ENCODE measurements at regions not wholly inside any gene's neighbourhood (a gene's known extent, or its start where the extent isn't known, plus 50 kb on each side); places are given as distances from the start of the nearest gene placed in this dataset.

DNA sequence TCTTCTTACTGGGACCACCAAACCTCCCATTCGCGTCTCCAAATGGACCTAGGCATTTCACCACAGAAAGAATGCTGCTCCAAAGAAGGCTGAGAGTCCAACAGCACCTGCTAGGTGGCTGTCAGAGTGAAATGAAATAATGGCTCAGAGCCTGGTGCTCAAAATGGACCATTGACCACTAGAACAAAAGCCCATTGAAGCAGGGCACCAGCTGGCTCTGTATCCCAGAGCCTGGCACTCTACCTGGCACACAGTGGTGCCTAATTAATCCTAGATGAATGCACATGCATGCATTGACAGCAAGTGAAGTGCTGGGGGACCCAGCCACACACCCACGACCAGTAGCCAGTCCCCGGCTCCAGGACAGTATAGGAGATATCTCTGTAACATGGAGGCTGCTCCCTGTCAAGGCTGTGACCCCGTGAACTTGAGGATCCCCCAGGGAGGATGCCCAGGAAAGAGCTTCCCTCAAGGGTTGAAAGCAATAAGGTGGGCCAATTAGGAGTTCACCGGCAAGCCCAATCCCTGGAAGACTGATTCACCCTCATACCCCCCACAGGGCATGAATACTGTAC is 261.3 kb downstream of the TNS1 start:
- TF ChIP-seq, protein P1, sequence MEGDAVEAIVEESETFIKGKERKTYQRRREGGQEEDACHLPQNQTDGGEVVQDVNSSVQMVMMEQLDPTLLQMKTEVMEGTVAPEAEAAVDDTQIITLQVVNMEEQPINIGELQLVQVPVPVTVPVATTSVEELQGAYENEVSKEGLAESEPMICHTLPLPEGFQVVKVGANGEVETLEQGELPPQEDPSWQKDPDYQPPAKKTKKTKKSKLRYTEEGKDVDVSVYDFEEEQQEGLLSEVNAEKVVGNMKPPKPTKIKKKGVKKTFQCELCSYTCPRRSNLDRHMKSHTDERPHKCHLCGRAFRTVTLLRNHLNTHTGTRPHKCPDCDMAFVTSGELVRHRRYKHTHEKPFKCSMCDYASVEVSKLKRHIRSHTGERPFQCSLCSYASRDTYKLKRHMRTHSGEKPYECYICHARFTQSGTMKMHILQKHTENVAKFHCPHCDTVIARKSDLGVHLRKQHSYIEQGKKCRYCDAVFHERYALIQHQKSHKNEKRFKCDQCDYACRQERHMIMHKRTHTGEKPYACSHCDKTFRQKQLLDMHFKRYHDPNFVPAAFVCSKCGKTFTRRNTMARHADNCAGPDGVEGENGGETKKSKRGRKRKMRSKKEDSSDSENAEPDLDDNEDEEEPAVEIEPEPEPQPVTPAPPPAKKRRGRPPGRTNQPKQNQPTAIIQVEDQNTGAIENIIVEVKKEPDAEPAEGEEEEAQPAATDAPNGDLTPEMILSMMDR (conservative IDR thresholded peaks at IDR 0.05; ENCODE audit: control insufficient read depth, insufficient read depth, low read depth, low read length) = no peak
- no peak overlapping the region for H3K4me3 ChIP-seq (ENCODE audit: control insufficient read depth, low read depth, low read length)
- no peak for DNase-seq (ENCODE audit: low read depth)

DNA sequence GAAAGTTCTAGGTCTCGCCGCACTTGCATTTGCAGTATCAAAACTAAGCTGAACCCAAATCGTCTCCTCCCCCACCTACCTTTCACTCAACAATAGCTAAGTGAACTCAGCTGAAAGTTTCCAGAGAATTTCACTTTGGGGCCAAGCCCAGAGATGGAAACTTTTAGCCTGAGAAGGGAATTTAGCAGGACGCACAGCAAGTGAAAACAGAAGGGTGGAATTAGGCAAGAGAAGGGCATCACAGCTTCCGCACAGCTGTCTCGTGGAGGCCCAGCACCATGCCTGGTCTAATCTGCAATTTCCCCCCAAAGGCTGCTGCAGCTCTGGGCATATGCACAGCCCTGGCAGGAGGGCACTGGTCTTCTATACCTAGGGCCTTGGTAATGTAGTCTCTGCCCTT is 262.0 kb downstream of the TNS1 start:
- DNase-seq (ENCODE audit: low read depth) = no peak
- TF ChIP-seq, protein P1 (conservative IDR thresholded peaks at IDR 0.05; ENCODE audit: control insufficient read depth, insufficient read depth, low read depth, low read length) = no peak
- no peak overlapping the region for H3K4me3 ChIP-seq (ENCODE audit: control insufficient read depth, low read depth, low read length)

DNA sequence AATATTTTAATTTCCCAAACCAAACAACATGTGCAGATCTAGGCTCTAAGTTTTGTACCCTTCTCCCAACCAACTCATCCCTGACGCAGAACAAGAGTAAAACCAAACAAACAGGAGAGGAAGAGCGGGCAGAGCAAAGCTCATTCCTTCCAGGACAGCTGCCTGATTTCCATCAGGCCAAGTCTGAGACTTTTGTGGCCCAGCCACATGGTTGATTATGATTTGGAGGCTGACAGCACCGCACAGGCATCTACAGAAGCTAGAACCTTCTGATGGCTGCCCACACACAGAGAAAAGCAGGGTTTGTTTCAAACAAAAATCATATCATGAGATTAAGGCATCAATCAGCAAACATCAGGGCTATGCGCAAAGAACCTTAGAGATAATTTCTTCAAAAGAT is 262.6 kb downstream of the TNS1 start:
- H3K4me3 ChIP-seq (ENCODE audit: control insufficient read depth, low read depth, low read length) = no peak overlapping the region
- DNase-seq (ENCODE audit: low read depth) = peak; percentile 17
- TF ChIP-seq, protein P1 (conservative IDR thresholded peaks at IDR 0.05; ENCODE audit: control insufficient read depth, insufficient read depth, low read depth, low read length) = no peak

DNA sequence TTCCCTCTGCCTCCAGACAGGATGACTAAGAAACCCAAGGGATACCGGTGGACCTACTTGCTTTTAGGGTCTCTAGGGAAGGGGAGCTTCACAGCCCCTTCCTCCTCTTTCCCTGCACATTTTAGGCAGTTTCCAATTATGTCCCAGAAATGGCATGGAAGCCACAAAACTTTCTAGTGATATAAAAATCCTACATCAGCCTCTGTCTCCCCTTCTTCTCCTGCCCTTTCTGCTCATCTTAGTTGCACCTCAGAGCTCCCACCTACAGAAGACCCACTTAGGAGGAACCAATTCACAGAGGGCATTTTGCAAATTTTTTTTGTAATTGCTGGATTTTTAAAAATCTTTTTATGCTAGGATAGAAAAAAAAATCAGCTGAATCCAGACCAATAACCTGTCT is 263.1 kb downstream of the TNS1 start:
- DNase-seq (ENCODE audit: low read depth) = no peak
- no peak overlapping the region for H3K4me3 ChIP-seq (ENCODE audit: control insufficient read depth, low read depth, low read length)

DNA sequence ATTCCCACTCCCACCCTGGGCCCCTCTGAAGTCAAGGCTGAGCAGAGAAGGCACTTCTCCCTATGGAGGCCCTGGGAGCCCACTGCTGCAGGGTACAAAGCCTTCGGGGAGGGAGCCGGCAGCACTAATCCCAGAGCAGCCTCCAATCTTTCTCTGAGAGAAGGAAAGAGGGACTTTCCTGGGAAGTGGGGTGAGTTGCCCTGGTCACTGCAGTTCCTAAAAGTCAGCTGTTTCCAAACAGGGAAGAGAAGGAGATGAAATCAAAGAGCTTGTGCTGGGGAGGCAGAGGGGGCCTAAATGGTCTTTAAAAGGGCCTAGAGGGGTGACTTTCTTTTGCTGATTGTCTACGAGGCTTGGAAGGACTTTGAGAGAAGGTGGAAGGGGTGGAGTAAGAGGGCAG is 264.7 kb downstream of the TNS1 start:
- no peak overlapping the region for H3K4me3 ChIP-seq (ENCODE audit: control insufficient read depth, low read depth, low read length)
- TF ChIP-seq, protein P1 (conservative IDR thresholded peaks at IDR 0.05; ENCODE audit: control insufficient read depth, insufficient read depth, low read depth, low read length) = no peak
- DNase-seq (ENCODE audit: low read depth) = no peak

More for the DNA sequence above, 263.1 kb downstream of the TNS1 start:
- TF ChIP-seq, protein P1 (conservative IDR thresholded peaks at IDR 0.05; ENCODE audit: control insufficient read depth, insufficient read depth, low read depth, low read length) = no peak

DNA sequence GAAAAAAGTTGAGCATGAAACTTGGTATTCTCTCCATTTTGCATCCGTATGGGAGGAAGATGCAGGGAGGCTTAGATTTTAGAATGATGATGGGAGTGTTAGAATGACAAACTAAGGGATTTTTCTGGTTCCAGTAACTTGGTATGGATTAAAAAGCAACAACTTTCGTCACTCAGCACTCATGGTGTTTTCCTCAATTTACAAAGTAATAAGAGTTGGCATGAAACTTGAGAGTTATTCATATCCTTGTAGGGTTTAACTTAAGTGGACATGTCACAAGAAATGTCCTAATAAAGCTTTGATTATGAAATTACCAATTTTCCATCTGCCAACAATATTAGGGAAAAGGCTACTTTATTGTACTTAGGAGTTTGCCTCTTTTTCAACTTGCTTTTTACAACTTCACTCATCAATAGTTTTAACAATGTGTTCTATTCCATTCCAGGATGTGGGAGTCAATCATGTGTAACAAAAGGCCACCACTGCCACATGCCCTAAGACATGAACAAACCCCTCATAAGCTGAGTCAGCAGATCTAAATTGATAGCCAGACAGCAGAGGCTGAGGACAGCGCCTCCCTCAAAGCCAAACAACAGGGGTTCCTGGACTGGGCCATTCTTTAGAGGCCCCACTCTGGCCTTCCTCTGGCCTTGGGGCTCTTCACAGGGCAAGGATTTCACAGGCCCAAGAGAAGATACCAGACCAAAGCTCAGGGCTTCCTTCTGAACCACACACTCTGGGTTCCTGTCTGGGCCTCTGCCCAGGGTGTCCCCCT is 265.8 kb downstream of the TNS1 start:
- DNase-seq (ENCODE audit: low read depth) = no peak
- TF ChIP-seq, protein P1 (conservative IDR thresholded peaks at IDR 0.05; ENCODE audit: control insufficient read depth, insufficient read depth, low read depth, low read length) = no peak
- no peak overlapping the region for H3K4me3 ChIP-seq (ENCODE audit: control insufficient read depth, low read depth, low read length)
